GM12878 (cell line): ENCODE measurements at regions not wholly inside any gene's neighbourhood (a gene's known extent, or its start where the extent isn't known, plus 50 kb on each side); places are given as distances from the start of the nearest gene placed in this dataset.
A peak's percentile ranks its signal among the peaks of the same experiment; 100 is the strongest.

Source experiments
- ATAC-seq: fragments of 200-7000 bp; cut with Tn5 transposase; 3 replicates; pipeline ENCODE4 v1.9.1; 2020; ENCODE audit warnings: mild to moderate bottlenecking, moderate library complexity
- BruUV-seq: library from RNA; stranded (reverse); fragments of 400-500 nt; replicated peaks from 2 replicates; lab custom pipeline; 2021; lab: Mats Ljungman, UMichigan
- CTCF ChIA-PET: fragments of 300-600 bp; sonication (Branson Sonifier 250); formaldehyde crosslinking; extraction: SDS; loops from one replicate; lab custom pipeline; 2021; ENCODE audit warnings: inconsistent platforms; lab: Yijun Ruan, JAX
- POLR2A ChIA-PET: fragments of 350-600 bp; formaldehyde crosslinking; extraction: SDS; loops from one replicate; lab custom pipeline; 2021; ENCODE audit warnings: inconsistent platforms; lab: Charles Lee
- RAD21 ChIA-PET: fragments of 300-600 bp; sonication (Branson Sonifier 250); formaldehyde crosslinking; loops from one replicate; lab custom pipeline; 2023; ENCODE audit warnings: antibody characterized with exemption; ENCODE audit not compliant: unreplicated experiment; lab: Charles Lee
- SMC1A ChIA-PET: fragments of 300-600 bp; sonication (Branson Sonifier 250); formaldehyde crosslinking; loops from one replicate; lab custom pipeline; 2023; ENCODE audit not compliant: unreplicated experiment, uncharacterized antibody; lab: Charles Lee
- DNase-seq: peaks from one replicate; pipeline ENCODE4 v3.0.0-alpha.2; 2011; ENCODE audit warnings: low read depth, low spot score
- FAIRE-seq: peaks from 3 replicates; lab custom pipeline; 2011; peaks lifted over from hg19 to GRCh38; lab: Jason Lieb, UNC
- H2AFZ ChIP-seq: 2 replicates; pipeline ENCODE4 v1.6.0; 2011; ENCODE audit warnings: low read depth, low read length, control low read depth; ENCODE audit not compliant: control insufficient read depth
- H3K27ac ChIP-seq: 2 replicates; pipeline ENCODE4 v1.5.1; 2011; ENCODE audit warnings: control low read depth; ENCODE audit not compliant: control insufficient read depth, insufficient read depth
- H3K27me3 ChIP-seq, 2 experiments: replicated peaks in 1 of 2; 2 replicates each; pipeline versions ENCODE4 v1.6.0 to v1.6.1; 2011; ENCODE audit warnings: low read length in 1 of 2; ENCODE audit not compliant: control insufficient read depth in 2 of 2, insufficient read depth in 2 of 2
- H3K36me3 ChIP-seq, 2 experiments: 2 replicates each; pipeline ENCODE4 v1.5.1; 2011; ENCODE audit warnings: low read length in 1 of 2; ENCODE audit not compliant: control insufficient read depth in 2 of 2, insufficient read depth in 2 of 2
- H3K4me1 ChIP-seq: 2 replicates; pipeline ENCODE4 v1.6.1; 2011; ENCODE audit warnings: mild to moderate bottlenecking, low read length, moderate library complexity, mixed read lengths; ENCODE audit not compliant: control insufficient read depth, insufficient read depth
- H3K4me2 ChIP-seq: 2 replicates; pipeline ENCODE4 v1.6.0; 2011; ENCODE audit warnings: control low read depth; ENCODE audit not compliant: control insufficient read depth, insufficient read depth
- H3K4me3 ChIP-seq: fragments of 200-600 bp; sonication (generic); 2 replicates; pipeline ENCODE4 v1.5.1; 2016
- H3K79me2 ChIP-seq: 2 replicates; pipeline ENCODE4 v1.6.0; 2011; ENCODE audit warnings: low read length; ENCODE audit not compliant: control insufficient read depth, insufficient read depth
- H3K9ac ChIP-seq: 2 replicates; pipeline ENCODE4 v1.8.0; 2011; ENCODE audit warnings: low read length, control low read depth, mixed read lengths; ENCODE audit not compliant: control insufficient read depth, insufficient read depth
- H3K9me3 ChIP-seq: replicated peaks from 3 replicates; pipeline ENCODE4 v1.5.1; 2011; ENCODE audit warnings: mild to moderate bottlenecking, low read length; ENCODE audit not compliant: control insufficient read depth, insufficient read depth
- H4K20me1 ChIP-seq: 2 replicates; pipeline ENCODE4 v1.6.0; 2011; ENCODE audit not compliant: control insufficient read depth, insufficient read depth
- ASH2L ChIP-seq: fragments of 300-600, 200-600 bp; sonication (generic); IDR thresholded peaks from 2 replicates; pipeline ENCODE4 v1.6.1; 2017; ENCODE audit warnings: low read depth, mild to moderate bottlenecking, borderline replicate concordance
- ATF7 ChIP-seq: fragments of 450-650 bp; IDR thresholded peaks from 2 replicates; pipeline ENCODE4 v1.6.1; 2016; ENCODE audit warnings: low read depth, mild to moderate bottlenecking
- CEBPB ChIP-seq, 2 experiments: fragments of 150-350 bp in 1 of 2; IDR thresholded peaks; 2 replicates each; pipeline ENCODE4 v1.6.1; 2012 to 2014; ENCODE audit warnings: low read depth in 2 of 2, low read length in 2 of 2, borderline replicate concordance in 1 of 2, inconsistent platforms in 1 of 2
- EZH2 ChIP-seq: IDR thresholded peaks from 2 replicates; pipeline ENCODE4 v1.6.1; 2012; ENCODE audit warnings: low read depth, mild to moderate bottlenecking, control low read depth, inconsistent platforms, low read length, borderline replicate concordance; ENCODE audit not compliant: control insufficient read depth
- RELA ChIP-seq: fragments of 450-650 bp; IDR thresholded peaks from 2 replicates; pipeline ENCODE4 v1.8.0; 2014; ENCODE audit warnings: borderline replicate concordance; ENCODE audit not compliant: partially characterized antibody
- SMC3 ChIP-seq: IDR thresholded peaks from 2 replicates; pipeline ENCODE4 v1.6.1; 2011; ENCODE audit warnings: low read length, improper control_type of control experiment, borderline replicate concordance
- SRF ChIP-seq, 2 experiments: IDR thresholded peaks; 2 replicates each; pipeline ENCODE4 v1.6.1; 2011; ENCODE audit warnings: low read depth in 2 of 2, low read length in 2 of 2, mild to moderate bottlenecking in 1 of 2, moderate library complexity in 1 of 2
- TCF7 ChIP-seq: IDR thresholded peaks from 2 replicates; pipeline ENCODE4 v1.6.1; 2014; ENCODE audit warnings: antibody characterized with exemption, borderline replicate concordance
- YY1 ChIP-seq: IDR thresholded peaks from 2 replicates; pipeline ENCODE4 v1.6.1; 2011; ENCODE audit warnings: low read depth, mild to moderate bottlenecking, low read length
- ZNF384 ChIP-seq: IDR thresholded peaks from 2 replicates; pipeline ENCODE4 v1.6.1; 2012; ENCODE audit warnings: low read depth, mild to moderate bottlenecking, low read length, improper control_type of control experiment, borderline replicate concordance
- in situ Hi-C: fragments of 300-500 bp; cut with MboI; formaldehyde crosslinking; loops from 9 replicates; pipeline ENCODE4 v1.14.3; 2018; ENCODE audit warnings: mixed read lengths
- intact Hi-C: fragments of 100-400 bp; cut with micrococcal nuclease; formaldehyde crosslinking; loops from one replicate; pipeline ENCODE4 v1.14.2; 2022; ENCODE audit not compliant: unreplicated experiment
- TF ChIP-seq, protein P1 (sequence below): fragments of 450-650 bp; IDR thresholded peaks from 2 replicates; pipeline ENCODE4 v1.6.1; 2016; ENCODE audit warnings: mild to moderate bottlenecking
- TF ChIP-seq, protein P2 (sequence below): IDR thresholded peaks from 2 replicates; pipeline ENCODE4 v1.6.1; 2011; ENCODE audit warnings: mild to moderate bottlenecking, low read depth, low read length, moderate library complexity; ENCODE audit not compliant: insufficient replicate concordance

GRCh38 chr6:26196846-26197635 is 109.8 kb downstream of the HFE start (continued):
- TF ChIP-seq SMC3 (no peak), EZH2 (no peak), CEBPB (IDR thresholded peaks at IDR 0.05; ENCODE audit: borderline replicate concordance in 1 of 2, low read depth in 2 of 2, low read length in 2 of 2) (no peak), YY1 (peak; percentile 70), RELA (no peak)

GRCh38 chr6:26197636-26197932 is 110.4 kb downstream of the HFE start:
- FAIRE-seq = no peak
- Histone ChIP-seq H4K20me1 (no peaks in the 10 kb centered on the region; the same call in 1 of the 2 replicates), H3K4me2 (peak overlapping the region; percentile 87), H3K27ac (peak overlapping the region; percentile 80), H3K36me3 (no peaks in the 10 kb centered on the region), H3K9me3 (no peaks in the 10 kb centered on the region), H2AFZ (no peak overlapping the region), H3K4me1 (no peaks in the 10 kb centered on the region), H3K9ac (peak overlapping the region; percentile 96)
- BruUV-seq = no TSS peak
- POLR2A ChIA-PET = interaction anchor here (0.6 to 8.5 kb wide), 17 partner anchors 11 to 1695 kb away, joined by 3 to 109 read pairs (median 8); a partner anchor contains a TSS
- RAD21 ChIA-PET = interaction anchor here (0.7 to 4.2 kb wide), 13 partner anchors 8 to 175 kb away, joined by 3 to 36 read pairs (median 7); a partner anchor contains a TSS
- in situ Hi-C loops = loop anchor here (5.0 to 10.0 kb wide), 4 partner anchors 75 to 1695 kb away; a partner anchor contains a TSS
- SMC1A ChIA-PET = interaction anchor here (0.6 to 5.2 kb wide), 18 partner anchors 9 to 165 kb away, joined by 3 to 32 read pairs (median 4); a partner anchor contains a TSS
- TF ChIP-seq TCF7 (no peak), ATF7 (no peak), SRF (IDR thresholded peaks at IDR 0.05; ENCODE audit: low read depth in 2 of 2, low read length in 2 of 2) (no peak), SMC3 (no peak), ZNF384 (no peak), ASH2L (no peak)
- TF ChIP-seq, protein P1, sequence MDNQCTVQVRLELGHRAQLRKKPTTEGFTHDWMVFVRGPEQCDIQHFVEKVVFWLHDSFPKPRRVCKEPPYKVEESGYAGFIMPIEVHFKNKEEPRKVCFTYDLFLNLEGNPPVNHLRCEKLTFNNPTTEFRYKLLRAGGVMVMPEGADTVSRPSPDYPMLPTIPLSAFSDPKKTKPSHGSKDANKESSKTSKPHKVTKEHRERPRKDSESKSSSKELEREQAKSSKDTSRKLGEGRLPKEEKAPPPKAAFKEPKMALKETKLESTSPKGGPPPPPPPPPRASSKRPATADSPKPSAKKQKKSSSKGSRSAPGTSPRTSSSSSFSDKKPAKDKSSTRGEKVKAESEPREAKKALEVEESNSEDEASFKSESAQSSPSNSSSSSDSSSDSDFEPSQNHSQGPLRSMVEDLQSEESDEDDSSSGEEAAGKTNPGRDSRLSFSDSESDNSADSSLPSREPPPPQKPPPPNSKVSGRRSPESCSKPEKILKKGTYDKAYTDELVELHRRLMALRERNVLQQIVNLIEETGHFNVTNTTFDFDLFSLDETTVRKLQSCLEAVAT = peak; percentile 23; the same call in 1 of the 2 replicates
- TF ChIP-seq, protein P2, sequence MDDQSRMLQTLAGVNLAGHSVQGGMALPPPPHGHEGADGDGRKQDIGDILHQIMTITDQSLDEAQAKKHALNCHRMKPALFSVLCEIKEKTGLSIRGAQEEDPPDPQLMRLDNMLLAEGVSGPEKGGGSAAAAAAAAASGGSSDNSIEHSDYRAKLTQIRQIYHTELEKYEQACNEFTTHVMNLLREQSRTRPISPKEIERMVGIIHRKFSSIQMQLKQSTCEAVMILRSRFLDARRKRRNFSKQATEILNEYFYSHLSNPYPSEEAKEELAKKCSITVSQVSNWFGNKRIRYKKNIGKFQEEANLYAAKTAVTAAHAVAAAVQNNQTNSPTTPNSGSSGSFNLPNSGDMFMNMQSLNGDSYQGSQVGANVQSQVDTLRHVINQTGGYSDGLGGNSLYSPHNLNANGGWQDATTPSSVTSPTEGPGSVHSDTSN = no peak
- TF ChIP-seq, all 136 proteins: peak for 1
- DNase-seq (no peak), ATAC-seq (no peak)
- no peaks in the 10 kb centered on the region for H3K27me3 ChIP-seq
- H3K4me3 ChIP-seq = peak overlapping the region; percentile 73
- intact Hi-C loops = loop anchor here (5.0 kb wide), 5 partner anchors 95 to 1695 kb away; a partner anchor contains a TSS
- H3K79me2 ChIP-seq = peaks cover 38% of the 10 kb centered on the region
- CTCF ChIA-PET = interaction anchor here (0.8 to 6.4 kb wide), 8 partner anchors 9 to 74 kb away, joined by 3 to 35 read pairs (median 4); a partner anchor contains a TSS
